KBM-7 (cell line): ENCODE measurements at regions not wholly inside any gene's neighbourhood (a gene's known extent, or its start where the extent isn't known, plus 50 kb on each side); places are given as distances from the start of the nearest gene placed in this dataset.
"Not testable (repeated sequence)": the region's sequence is repeated elsewhere in the genome, so short reads cannot be mapped to it uniquely, and the experiment has no call there.

ENCODE experiments used
- DNase-seq: peaks from one replicate; pipeline ENCODE4 v3.0.0-alpha.2; 2015
- in situ Hi-C: fragments of 300-500 bp; cut with MboI; formaldehyde crosslinking; loops from 2 replicates; pipeline ENCODE4 v1.14.3; 2020; ENCODE audit warnings: low sequenced_read_pairs, low pct_unique_long_range_greater_than_20kb, mixed read lengths

DNA sequence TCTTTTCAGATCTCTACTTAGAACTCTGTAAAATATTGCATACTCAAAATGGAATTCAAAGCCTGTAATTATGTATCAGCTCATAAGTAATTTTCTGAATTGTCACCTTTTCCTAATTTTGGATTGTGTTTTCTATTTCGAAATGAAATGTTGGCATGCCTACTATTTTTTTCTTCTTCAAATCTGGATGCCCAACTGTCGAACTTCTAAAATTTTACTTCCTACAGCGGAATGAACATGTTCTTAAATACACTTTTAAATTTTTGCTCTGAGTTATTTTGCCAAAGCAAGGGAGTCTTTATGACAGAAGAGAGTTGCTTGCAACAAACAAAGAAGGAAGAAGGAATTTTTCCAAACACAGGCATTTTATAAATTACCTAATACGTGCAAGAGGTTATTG lies 336.0 kb downstream of the ADCYAP1 start:
- no peak for DNase-seq
- in situ Hi-C loops: no loop called here

DNA sequence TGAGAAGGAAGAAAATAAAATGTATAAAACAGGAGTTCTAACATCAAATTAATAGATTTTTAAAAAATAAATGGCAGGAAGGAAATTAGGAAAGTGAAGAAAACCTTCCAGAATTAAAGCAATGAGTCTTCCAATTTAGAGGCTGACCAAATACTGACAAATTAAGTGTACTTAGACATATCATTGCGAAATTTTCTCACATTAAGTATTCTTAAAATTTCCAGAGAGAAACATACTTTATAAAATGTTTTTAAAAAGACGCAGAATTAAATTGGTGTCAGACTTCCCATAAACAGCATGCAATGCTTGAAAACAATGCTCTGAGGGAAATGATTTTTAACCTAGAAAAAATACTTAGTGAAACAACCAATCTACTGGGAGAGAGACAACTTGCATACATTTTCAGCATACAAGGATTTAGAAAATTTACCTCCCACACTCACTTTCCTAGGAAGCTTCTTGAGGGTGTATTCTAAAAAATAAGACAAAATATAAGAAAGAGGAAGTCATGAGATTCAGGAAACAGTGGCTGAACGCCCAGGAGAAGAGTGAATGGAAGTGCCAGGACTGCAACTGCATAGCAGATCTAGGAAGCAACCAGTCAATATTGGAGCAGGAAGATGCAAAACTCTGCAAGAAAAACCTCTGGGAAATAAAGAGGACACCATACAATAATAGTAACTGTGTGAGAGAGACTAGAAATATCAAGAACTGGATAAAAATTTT lies 339.9 kb downstream of the ADCYAP1 start:
- in situ Hi-C loops: no loop called here
- peak; percentile 20 for DNase-seq

DNA sequence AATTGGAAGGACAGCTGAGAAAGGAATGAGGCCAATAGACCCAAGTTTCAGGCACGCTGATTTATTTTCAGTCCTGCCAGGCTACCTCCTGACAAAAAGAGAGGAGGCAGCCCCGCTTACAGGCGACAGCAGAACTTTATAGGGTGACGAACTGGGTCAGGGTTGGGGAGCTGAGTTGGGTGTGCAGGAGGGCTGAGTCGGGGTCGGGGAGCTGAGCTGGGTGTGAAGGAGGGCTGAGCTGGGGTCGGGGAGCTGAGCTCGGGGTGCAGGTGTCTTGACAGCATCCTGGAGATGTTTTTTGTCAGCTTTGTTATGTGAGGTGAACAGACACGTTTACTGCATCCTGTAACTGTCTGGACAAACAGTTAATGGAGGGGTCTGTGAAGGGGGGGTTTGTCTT lies 342.2 kb downstream of the ADCYAP1 start:
- in situ Hi-C loops: no loop called here
- no peak for DNase-seq

GRCh38 chr18:1252534-1252933 lies 347.9 kb downstream of the ADCYAP1 start:
- in situ Hi-C loops: no loop called here
- DNase-seq: no peak

DNA sequence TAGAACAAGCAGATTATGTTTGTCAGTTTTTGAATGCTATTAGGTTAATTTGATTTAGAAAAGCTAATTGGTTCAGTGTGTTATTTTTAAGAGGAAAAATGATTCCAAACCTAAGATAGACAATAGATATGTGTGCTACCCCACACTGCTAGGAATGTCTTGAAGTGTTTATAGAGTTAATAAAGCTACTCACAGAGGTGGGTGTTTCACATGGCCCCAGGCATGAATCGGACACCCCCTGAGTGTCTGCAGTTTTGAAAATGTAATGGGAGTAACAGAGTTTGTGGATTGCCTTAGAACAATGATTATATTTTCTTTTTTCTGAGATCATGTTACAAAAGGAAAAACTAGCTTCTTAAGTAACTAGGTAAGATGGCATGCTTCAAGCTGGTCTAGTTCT lies 348.3 kb downstream of the ADCYAP1 start:
- no peak for DNase-seq
- in situ Hi-C loops: no loop called here

- in situ Hi-C loops: no loop called here
- DNase-seq: no peak
Observed at GRCh38 chr18:1253827-1254226, 349.2 kb downstream of the ADCYAP1 start.

DNA sequence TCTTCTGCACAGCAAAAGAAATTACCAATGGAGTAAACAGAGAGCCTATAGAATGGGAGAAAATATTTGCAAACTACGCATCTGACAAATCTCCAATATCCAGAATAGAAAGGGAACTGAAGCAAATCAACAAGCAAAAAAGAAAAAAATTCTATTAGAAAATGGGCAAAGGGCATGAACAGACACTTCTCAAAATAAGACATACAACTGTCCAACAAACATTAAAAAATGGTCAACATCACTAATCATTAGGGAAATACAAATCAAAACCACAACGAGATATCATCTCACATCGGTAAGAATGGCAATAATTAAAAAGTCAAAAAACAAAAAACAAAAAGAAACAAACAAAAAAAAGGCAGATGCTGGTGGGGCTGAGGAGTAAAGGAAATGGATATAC lies 356.4 kb downstream of the ADCYAP1 start:
- no peak for DNase-seq
- in situ Hi-C loops: no loop called here

GRCh38 chr18:1267021-1267420 lies 362.4 kb downstream of the ADCYAP1 start:
- in situ Hi-C loops: no loop called here
- no peak for DNase-seq

- in situ Hi-C loops: no loop called here
- no peak for DNase-seq
Observed at GRCh38 chr18:1270081-1270480, 365.4 kb downstream of the ADCYAP1 start.

DNA sequence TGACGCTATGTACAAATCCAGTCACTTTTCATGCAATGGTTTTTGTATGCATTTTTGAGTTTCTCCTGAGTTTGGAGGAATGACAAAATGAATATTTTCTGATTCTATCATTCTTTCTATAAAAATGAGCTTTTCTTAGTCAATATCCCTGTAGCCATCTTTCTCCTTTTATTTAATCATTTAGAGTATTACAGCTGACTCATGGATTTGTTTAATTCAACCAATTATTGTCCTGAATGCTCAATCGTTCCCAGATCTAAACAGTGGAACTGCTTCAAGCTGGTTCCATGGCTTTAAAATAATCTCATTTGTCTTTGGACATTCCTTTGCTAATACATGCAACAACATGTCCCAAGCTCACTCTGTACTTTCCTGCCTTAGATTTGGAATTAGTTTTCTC lies 368.8 kb downstream of the ADCYAP1 start:
- in situ Hi-C loops: no loop called here
- no peak for DNase-seq

GRCh38 chr18:1292167-1292566 lies 387.5 kb downstream of the ADCYAP1 start:
- no peak for DNase-seq
- in situ Hi-C loops: no loop called here

- DNase-seq: no peak
- in situ Hi-C loops: no loop called here
Observed at GRCh38 chr18:1294229-1294628, 389.6 kb downstream of the ADCYAP1 start.

GRCh38 chr18:1296237-1296636 lies 391.6 kb downstream of the ADCYAP1 start:
- DNase-seq: no peak
- in situ Hi-C loops: no loop called here

- DNase-seq: no peak
Observed at GRCh38 chr18:1302861-1303260, 398.2 kb downstream of the ADCYAP1 start.

GRCh38 chr18:1304392-1304992 lies 399.8 kb downstream of the ADCYAP1 start:
- no peak for DNase-seq
- in situ Hi-C loops: no loop called here

More at GRCh38 chr18:1302861-1303260, 398.2 kb downstream of the ADCYAP1 start:
- in situ Hi-C loops: no loop called here

DNA sequence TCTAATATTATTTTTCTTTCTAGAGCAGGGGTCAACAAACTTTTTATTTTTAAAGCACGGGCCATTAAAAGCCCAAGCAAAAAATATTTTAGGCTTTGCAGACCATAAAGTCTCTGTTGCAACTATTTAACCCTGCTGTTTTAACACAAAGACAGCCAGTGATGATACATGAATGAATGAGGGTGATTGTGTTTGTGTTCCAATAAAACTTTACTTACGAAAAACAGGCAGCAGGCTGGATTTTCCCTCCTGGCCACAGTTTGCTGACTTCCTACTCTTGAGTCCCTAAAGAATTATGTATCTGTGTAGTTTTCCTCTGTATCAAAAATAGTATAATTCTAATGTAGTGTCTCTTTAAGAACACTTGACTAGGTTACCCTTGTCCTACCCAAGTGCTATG lies 402.0 kb downstream of the ADCYAP1 start:
- in situ Hi-C loops: no loop called here
- DNase-seq: no peak

DNA sequence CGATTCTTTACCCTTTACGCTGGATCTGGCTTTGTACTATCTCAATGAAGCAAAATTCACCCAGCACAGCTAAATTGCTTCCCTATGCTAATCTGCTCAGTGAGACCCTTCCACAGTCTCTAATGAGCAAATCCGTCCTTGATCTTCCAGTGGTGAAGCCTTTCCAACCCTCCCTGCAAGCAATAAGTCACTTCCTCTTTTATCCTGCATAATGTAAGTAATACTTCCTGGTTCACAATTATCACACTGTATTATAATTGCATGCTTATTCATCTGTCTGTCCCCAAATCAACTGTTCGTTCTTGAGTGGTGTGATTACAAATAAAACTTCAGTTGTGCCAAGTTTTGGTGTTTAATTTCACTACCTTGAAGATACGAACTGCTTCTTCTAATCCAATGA lies 404.0 kb downstream of the ADCYAP1 start:
- in situ Hi-C loops: no loop called here
- DNase-seq: peak; percentile 19

GRCh38 chr18:1311376-1311775 lies 406.7 kb downstream of the ADCYAP1 start:
- no peak for DNase-seq
- in situ Hi-C loops: no loop called here

- DNase-seq, in situ Hi-C loops: not testable (repeated sequence)
Observed at GRCh38 chr18:1335345-1335744, 430.7 kb downstream of the ADCYAP1 start.

DNA sequence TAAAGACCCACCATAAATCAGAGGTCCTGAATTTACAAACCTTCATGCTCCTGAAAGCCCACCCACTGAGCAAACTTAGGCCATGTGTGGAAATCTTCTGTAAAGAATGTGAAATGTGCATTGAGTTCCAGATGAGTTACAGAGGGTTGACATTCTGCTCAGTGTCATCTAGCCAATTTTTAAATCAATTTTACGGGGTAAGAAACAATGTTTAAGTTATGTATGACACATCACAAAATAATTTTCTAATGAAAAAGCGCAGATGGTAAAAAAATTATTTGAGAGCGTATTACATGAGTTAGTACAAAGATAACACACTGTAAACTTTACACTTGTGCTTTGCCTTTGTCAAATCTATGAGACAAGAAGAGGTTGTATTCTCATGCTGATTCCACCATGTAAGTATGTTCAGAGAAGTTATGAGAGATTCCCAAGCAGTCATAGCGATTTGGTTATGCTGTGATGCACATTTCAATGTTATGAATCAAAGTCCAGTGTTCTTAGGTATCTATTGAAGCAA lies 446.3 kb downstream of the ADCYAP1 start:
- no peak for DNase-seq
- in situ Hi-C loops: no loop called here

- in situ Hi-C loops: no loop called here
- DNase-seq: no peak
Observed at GRCh38 chr18:1353025-1353424, 448.4 kb downstream of the ADCYAP1 start.
